Fibroblast of mammary gland (primary cell): ENCODE measurements at regions not wholly inside any gene's neighbourhood (a gene's known extent, or its start where the extent isn't known, plus 50 kb on each side); places are given as distances from the start of the nearest gene placed in this dataset.

Source experiments
- DNase-seq: peaks from one replicate; pipeline ENCODE4 v3.0.0-alpha.2; 2010; ENCODE audit warnings: low read depth
- H3K4me3 ChIP-seq: 2 replicates; pipeline ENCODE4 v1.5.1; 2011; ENCODE audit warnings: low read depth, mild to moderate bottlenecking, low read length, moderate library complexity; ENCODE audit not compliant: control insufficient read depth
- TF ChIP-seq, protein P1 (sequence below): conservative IDR thresholded peaks from 2 replicates; pipeline ENCODE4 v1.5.1; 2011; ENCODE audit warnings: low read depth, low read length, inconsistent platforms; ENCODE audit not compliant: control insufficient read depth, insufficient read depth

DNA sequence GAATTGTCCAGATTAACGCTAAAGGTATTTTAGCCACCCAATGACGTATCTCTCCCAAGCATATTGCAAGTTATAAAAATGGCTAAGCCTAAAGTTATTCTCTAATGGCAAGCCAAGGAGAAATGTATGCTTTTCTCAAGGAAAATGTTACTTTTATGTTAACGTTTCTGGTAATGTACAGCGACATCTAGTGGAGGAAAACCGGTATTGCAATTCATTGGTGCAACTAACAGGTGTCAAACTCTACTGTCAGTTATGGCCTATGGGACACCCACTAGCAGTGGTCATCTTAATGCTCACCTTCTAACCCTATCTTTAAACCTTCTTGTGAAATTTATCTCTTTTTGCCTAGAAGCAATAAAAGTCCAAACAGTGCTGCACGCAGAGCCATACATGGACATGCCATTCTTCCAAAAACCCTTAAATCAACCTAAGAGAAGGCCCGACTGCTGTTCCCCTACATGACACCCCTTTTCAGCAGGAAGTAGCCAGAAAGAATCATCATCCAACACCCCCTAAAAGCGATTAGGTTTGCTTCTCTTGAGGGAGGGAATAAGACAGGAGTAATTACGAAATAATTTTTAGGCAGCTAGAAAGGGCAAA lies 68.7 kb upstream of the LRIF1 start:
- peak; percentile 37 for DNase-seq
- no peak overlapping the region for H3K4me3 ChIP-seq
- TF ChIP-seq, protein P1, sequence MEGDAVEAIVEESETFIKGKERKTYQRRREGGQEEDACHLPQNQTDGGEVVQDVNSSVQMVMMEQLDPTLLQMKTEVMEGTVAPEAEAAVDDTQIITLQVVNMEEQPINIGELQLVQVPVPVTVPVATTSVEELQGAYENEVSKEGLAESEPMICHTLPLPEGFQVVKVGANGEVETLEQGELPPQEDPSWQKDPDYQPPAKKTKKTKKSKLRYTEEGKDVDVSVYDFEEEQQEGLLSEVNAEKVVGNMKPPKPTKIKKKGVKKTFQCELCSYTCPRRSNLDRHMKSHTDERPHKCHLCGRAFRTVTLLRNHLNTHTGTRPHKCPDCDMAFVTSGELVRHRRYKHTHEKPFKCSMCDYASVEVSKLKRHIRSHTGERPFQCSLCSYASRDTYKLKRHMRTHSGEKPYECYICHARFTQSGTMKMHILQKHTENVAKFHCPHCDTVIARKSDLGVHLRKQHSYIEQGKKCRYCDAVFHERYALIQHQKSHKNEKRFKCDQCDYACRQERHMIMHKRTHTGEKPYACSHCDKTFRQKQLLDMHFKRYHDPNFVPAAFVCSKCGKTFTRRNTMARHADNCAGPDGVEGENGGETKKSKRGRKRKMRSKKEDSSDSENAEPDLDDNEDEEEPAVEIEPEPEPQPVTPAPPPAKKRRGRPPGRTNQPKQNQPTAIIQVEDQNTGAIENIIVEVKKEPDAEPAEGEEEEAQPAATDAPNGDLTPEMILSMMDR, result peak; percentile 76

DNA sequence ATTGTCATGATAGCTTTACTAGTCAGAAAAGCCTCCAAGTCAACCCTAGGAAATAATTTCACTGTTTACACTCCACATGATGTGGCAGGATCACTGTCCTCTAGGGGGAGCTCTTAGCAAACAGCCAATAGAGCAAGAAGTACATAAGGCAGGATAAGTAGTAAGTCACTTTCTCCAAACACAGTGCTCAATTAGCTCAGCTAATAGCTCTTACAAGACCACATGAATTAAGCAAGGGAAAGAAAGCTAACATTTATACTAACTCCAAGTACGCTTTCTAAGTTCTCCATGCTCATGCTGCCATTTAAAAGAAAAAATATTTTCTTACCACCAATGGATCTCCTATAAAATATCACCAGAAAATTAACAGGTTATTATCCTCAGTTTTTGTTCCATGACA lies 66.9 kb upstream of the LRIF1 start:
- DNase-seq, result peak; percentile 56
- TF ChIP-seq, protein P1, result peak; percentile 93

DNA sequence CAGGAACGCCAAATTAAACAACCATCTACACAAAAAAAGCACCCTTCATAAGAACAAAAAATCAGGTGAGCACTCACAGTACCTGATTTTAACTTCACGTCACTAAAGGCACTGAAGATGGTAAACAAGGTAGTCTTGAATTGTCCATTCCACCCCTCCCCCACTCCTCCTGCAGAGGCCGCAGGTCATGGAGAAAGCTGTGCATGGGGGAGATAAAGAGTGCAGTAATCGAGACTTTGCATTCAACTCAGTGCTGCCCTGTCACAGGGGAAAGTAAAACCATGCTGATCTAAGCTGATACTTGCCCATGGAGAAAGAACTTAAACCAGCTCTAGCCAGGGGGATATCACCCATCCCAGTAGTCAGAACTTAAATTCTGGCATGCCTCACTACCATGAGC lies 61.4 kb upstream of the LRIF1 start:
- TF ChIP-seq, protein P1, result no peak
- H3K4me3 ChIP-seq, result no peak overlapping the region
- no peak for DNase-seq

More for the DNA sequence above, 66.9 kb upstream of the LRIF1 start:
- no peak overlapping the region for H3K4me3 ChIP-seq

DNA sequence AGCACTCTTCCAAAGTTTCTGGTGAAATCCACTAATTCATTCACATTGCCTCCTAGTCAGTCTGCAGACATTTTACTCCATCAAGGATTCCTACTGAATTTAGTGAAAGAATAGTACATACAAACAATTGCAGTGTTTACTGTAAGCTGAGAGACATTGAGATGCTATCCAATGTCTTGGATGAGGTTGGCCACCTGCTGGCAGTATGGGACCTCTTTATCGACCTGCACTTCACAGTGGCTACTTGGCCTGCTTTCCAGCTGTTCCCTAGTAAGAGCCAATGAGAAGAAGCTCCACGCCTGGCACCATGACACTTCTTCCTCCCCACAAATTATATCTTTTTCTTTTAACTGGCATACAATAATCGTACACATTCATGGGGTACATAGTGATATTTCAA lies 51.5 kb upstream of the LRIF1 start:
- TF ChIP-seq, protein P1, result no peak
- no peak overlapping the region for H3K4me3 ChIP-seq
- no peak for DNase-seq
